ENCODE measurements at regions not wholly inside any gene's neighbourhood (a gene's known extent, or its start where the extent isn't known, plus 50 kb on each side); places are given as distances from the start of the nearest gene placed in this dataset.
A peak's percentile ranks its signal among the peaks of the same experiment; 100 is the strongest.

- Histone ChIP-seq H3K27me3 (ENCODE audit: control insufficient read depth, insufficient read depth, low read length) (no peaks in the 10 kb centered on the region), H3K4me3 (ENCODE audit: low read depth, low read length) (no peak overlapping the region), H3K9ac (ENCODE audit: low read depth, low read length) (no peak overlapping the region), H3K9me3 (ENCODE audit: control insufficient read depth, insufficient read depth, low read length) (no peaks in the 10 kb centered on the region), H3K27ac (ENCODE audit: low read depth, low read length) (no peak overlapping the region), H3K36me3 (ENCODE audit: control insufficient read depth, insufficient read depth, low read length) (no peaks in the 10 kb centered on the region), H3K4me1 (ENCODE audit: control insufficient read depth, insufficient read depth, low read length) (peaks cover 6% of the 10 kb centered on the region; the same call in 1 of the 2 replicates)
Observed at GRCh38 chr21:16154321-16154720, 424.5 kb downstream of the USP25 start.

GRCh38 chr21:16154951-16155635, 425.3 kb downstream of the USP25 start:
- Histone ChIP-seq H3K9ac (ENCODE audit: low read depth, low read length) (no peak overlapping the region), H3K9me3 (ENCODE audit: control insufficient read depth, insufficient read depth, low read length) (no peaks in the 10 kb centered on the region), H3K4me3 (ENCODE audit: low read depth, low read length) (no peak overlapping the region), H3K27ac (ENCODE audit: low read depth, low read length) (peak overlapping the region; percentile 37), H3K27me3 (ENCODE audit: control insufficient read depth, insufficient read depth, low read length) (no peaks in the 10 kb centered on the region), H3K4me1 (ENCODE audit: control insufficient read depth, insufficient read depth, low read length) (peaks cover 6% of the 10 kb centered on the region; the same call in 1 of the 2 replicates), H3K36me3 (ENCODE audit: control insufficient read depth, insufficient read depth, low read length) (no peaks in the 10 kb centered on the region)

GRCh38 chr21:16156841-16157489, 427.2 kb downstream of the USP25 start:
- H3K27me3 ChIP-seq (ENCODE audit: control insufficient read depth, insufficient read depth, low read length), result no peaks in the 10 kb centered on the region
- H3K9ac ChIP-seq (ENCODE audit: low read depth, low read length), result no peak overlapping the region
- no peak overlapping the region for H3K27ac ChIP-seq (ENCODE audit: low read depth, low read length)
- H3K4me3 ChIP-seq (ENCODE audit: low read depth, low read length), result no peak overlapping the region
- H3K36me3 ChIP-seq (ENCODE audit: control insufficient read depth, insufficient read depth, low read length), result no peaks in the 10 kb centered on the region
- H3K4me1 ChIP-seq (ENCODE audit: control insufficient read depth, insufficient read depth, low read length), result peaks cover 6% of the 10 kb centered on the region; the same call in 1 of the 2 replicates
- no peaks in the 10 kb centered on the region for H3K9me3 ChIP-seq (ENCODE audit: control insufficient read depth, insufficient read depth, low read length)

GRCh38 chr21:16159213-16159970, 429.6 kb downstream of the USP25 start:
- Histone ChIP-seq H3K27ac (ENCODE audit: low read depth, low read length) (no peak overlapping the region), H3K9me3 (ENCODE audit: control insufficient read depth, insufficient read depth, low read length) (no peaks in the 10 kb centered on the region)

GRCh38 chr21:16159971-16160350, 430.2 kb downstream of the USP25 start:
- Histone ChIP-seq H3K4me3 (ENCODE audit: low read depth, low read length) (no peak overlapping the region), H3K9me3 (ENCODE audit: control insufficient read depth, insufficient read depth, low read length) (no peaks in the 10 kb centered on the region), H3K36me3 (ENCODE audit: control insufficient read depth, insufficient read depth, low read length) (no peaks in the 10 kb centered on the region), H3K4me1 (ENCODE audit: control insufficient read depth, insufficient read depth, low read length) (peaks cover 17% of the 10 kb centered on the region; the same call in 1 of the 2 replicates), H3K27me3 (ENCODE audit: control insufficient read depth, insufficient read depth, low read length) (no peaks in the 10 kb centered on the region), H3K9ac (ENCODE audit: low read depth, low read length) (no peak overlapping the region), H3K27ac (ENCODE audit: low read depth, low read length) (no peak overlapping the region)

More at GRCh38 chr21:16159213-16159970, 429.6 kb downstream of the USP25 start:
- no peak overlapping the region for H3K9ac ChIP-seq (ENCODE audit: low read depth, low read length)
- peaks cover 17% of the 10 kb centered on the region; the same call in 1 of the 2 replicates for H3K4me1 ChIP-seq (ENCODE audit: control insufficient read depth, insufficient read depth, low read length)
- H3K36me3 ChIP-seq (ENCODE audit: control insufficient read depth, insufficient read depth, low read length), result no peaks in the 10 kb centered on the region
- H3K27me3 ChIP-seq (ENCODE audit: control insufficient read depth, insufficient read depth, low read length), result no peaks in the 10 kb centered on the region
- no peak overlapping the region for H3K4me3 ChIP-seq (ENCODE audit: low read depth, low read length)

GRCh38 chr21:16162953-16163352, 433.2 kb downstream of the USP25 start:
- H3K36me3 ChIP-seq (ENCODE audit: control insufficient read depth, insufficient read depth, low read length), result no peaks in the 10 kb centered on the region
- H3K4me1 ChIP-seq (ENCODE audit: control insufficient read depth, insufficient read depth, low read length), result peaks cover 10% of the 10 kb centered on the region; the same call in 1 of the 2 replicates
- H3K27me3 ChIP-seq (ENCODE audit: control insufficient read depth, insufficient read depth, low read length), result no peaks in the 10 kb centered on the region
- no peak overlapping the region for H3K9ac ChIP-seq (ENCODE audit: low read depth, low read length)
- no peak overlapping the region for H3K27ac ChIP-seq (ENCODE audit: low read depth, low read length)
- H3K9me3 ChIP-seq (ENCODE audit: control insufficient read depth, insufficient read depth, low read length), result no peaks in the 10 kb centered on the region
- H3K4me3 ChIP-seq (ENCODE audit: low read depth, low read length), result no peak overlapping the region

- Histone ChIP-seq H3K4me1 (ENCODE audit: control insufficient read depth, insufficient read depth, low read length) (no peaks in the 10 kb centered on the region), H3K27ac (ENCODE audit: low read depth, low read length) (no peak overlapping the region), H3K36me3 (ENCODE audit: control insufficient read depth, insufficient read depth, low read length) (no peaks in the 10 kb centered on the region), H3K9ac (ENCODE audit: low read depth, low read length) (no peak overlapping the region), H3K4me3 (ENCODE audit: low read depth, low read length) (no peak overlapping the region), H3K9me3 (ENCODE audit: control insufficient read depth, insufficient read depth, low read length) (no peaks in the 10 kb centered on the region), H3K27me3 (ENCODE audit: control insufficient read depth, insufficient read depth, low read length) (no peaks in the 10 kb centered on the region)
Observed at GRCh38 chr21:16169102-16169511, 439.3 kb downstream of the USP25 start.

- H3K9me3 ChIP-seq (ENCODE audit: control insufficient read depth, insufficient read depth, low read length), result no peaks in the 10 kb centered on the region
- H3K9ac ChIP-seq (ENCODE audit: low read depth, low read length), result no peak overlapping the region
- no peaks in the 10 kb centered on the region for H3K4me1 ChIP-seq (ENCODE audit: control insufficient read depth, insufficient read depth, low read length)
- no peak overlapping the region for H3K27ac ChIP-seq (ENCODE audit: low read depth, low read length)
- H3K27me3 ChIP-seq (ENCODE audit: control insufficient read depth, insufficient read depth, low read length), result no peaks in the 10 kb centered on the region
- H3K4me3 ChIP-seq (ENCODE audit: low read depth, low read length), result no peak overlapping the region
- no peaks in the 10 kb centered on the region for H3K36me3 ChIP-seq (ENCODE audit: control insufficient read depth, insufficient read depth, low read length)
Observed at GRCh38 chr21:16169779-16170178, 440.0 kb downstream of the USP25 start.

- H3K4me1 ChIP-seq (ENCODE audit: control insufficient read depth, insufficient read depth, low read length), result peaks cover 8% of the 10 kb centered on the region; the same call in 1 of the 2 replicates
- H3K27ac ChIP-seq (ENCODE audit: low read depth, low read length), result no peak overlapping the region
- no peaks in the 10 kb centered on the region for H3K36me3 ChIP-seq (ENCODE audit: control insufficient read depth, insufficient read depth, low read length)
- no peaks in the 10 kb centered on the region for H3K9me3 ChIP-seq (ENCODE audit: control insufficient read depth, insufficient read depth, low read length)
- H3K27me3 ChIP-seq (ENCODE audit: control insufficient read depth, insufficient read depth, low read length), result no peaks in the 10 kb centered on the region
- no peak overlapping the region for H3K9ac ChIP-seq (ENCODE audit: low read depth, low read length)
- no peak overlapping the region for H3K4me3 ChIP-seq (ENCODE audit: low read depth, low read length)
Observed at GRCh38 chr21:16176570-16176969, 446.8 kb downstream of the USP25 start.

- H3K27me3 ChIP-seq (ENCODE audit: control insufficient read depth, insufficient read depth, low read length), result no peaks in the 10 kb centered on the region
- H3K4me3 ChIP-seq (ENCODE audit: low read depth, low read length), result no peak overlapping the region
- H3K36me3 ChIP-seq (ENCODE audit: control insufficient read depth, insufficient read depth, low read length), result no peaks in the 10 kb centered on the region
- H3K9me3 ChIP-seq (ENCODE audit: control insufficient read depth, insufficient read depth, low read length), result no peaks in the 10 kb centered on the region
- H3K9ac ChIP-seq (ENCODE audit: low read depth, low read length), result no peak overlapping the region
- H3K27ac ChIP-seq (ENCODE audit: low read depth, low read length), result no peak overlapping the region
- peaks cover 8% of the 10 kb centered on the region; the same call in 1 of the 2 replicates for H3K4me1 ChIP-seq (ENCODE audit: control insufficient read depth, insufficient read depth, low read length)
Observed at GRCh38 chr21:16177532-16177931, 447.8 kb downstream of the USP25 start.

- Histone ChIP-seq H3K9me3 (ENCODE audit: control insufficient read depth, insufficient read depth, low read length) (no peaks in the 10 kb centered on the region), H3K27me3 (ENCODE audit: control insufficient read depth, insufficient read depth, low read length) (no peaks in the 10 kb centered on the region), H3K27ac (ENCODE audit: low read depth, low read length) (no peak overlapping the region), H3K4me1 (ENCODE audit: control insufficient read depth, insufficient read depth, low read length) (peaks cover 8% of the 10 kb centered on the region; the same call in 1 of the 2 replicates), H3K9ac (ENCODE audit: low read depth, low read length) (no peak overlapping the region), H3K4me3 (ENCODE audit: low read depth, low read length) (no peak overlapping the region), H3K36me3 (ENCODE audit: control insufficient read depth, insufficient read depth, low read length) (no peaks in the 10 kb centered on the region)
Observed at GRCh38 chr21:16179773-16180172, 450.0 kb downstream of the USP25 start.
